NB4 (cell line): ENCODE measurements at regions not wholly inside any gene's neighbourhood (a gene's known extent, or its start where the extent isn't known, plus 50 kb on each side); places are given as distances from the start of the nearest gene placed in this dataset.
"Not testable (repeated sequence)": the region's sequence is repeated elsewhere in the genome, so short reads cannot be mapped to it uniquely, and the experiment has no call there.

Experiments used
- DNase-seq: peaks from one replicate; pipeline ENCODE4 v3.0.0; 2010; ENCODE audit warnings: low read depth
- H3K4me3 ChIP-seq: one replicate; pipeline ENCODE4 v1.5.1; 2011; ENCODE audit warnings: mild to moderate bottlenecking, low read depth, low read length, moderate library complexity
- MYC ChIP-seq: IDR thresholded peaks from 2 replicates; pipeline ENCODE4 v1.6.1; 2011; ENCODE audit warnings: low read depth, low read length
- POLR2A ChIP-seq: IDR thresholded peaks from 2 replicates; pipeline ENCODE4 v1.6.1; 2011; ENCODE audit warnings: mild to moderate bottlenecking; ENCODE audit not compliant: insufficient read length; ENCODE audit errors: extremely low read depth
- TF ChIP-seq, protein P1 (sequence below): IDR thresholded peaks from one replicate; pipeline ENCODE4 v1.5.1; 2012; ENCODE audit warnings: low read depth, low read length
- TF ChIP-seq, protein P2 (sequence below): IDR thresholded peaks from 2 replicates; pipeline ENCODE4 v1.6.1; 2011; ENCODE audit warnings: low read depth, low read length

DNA sequence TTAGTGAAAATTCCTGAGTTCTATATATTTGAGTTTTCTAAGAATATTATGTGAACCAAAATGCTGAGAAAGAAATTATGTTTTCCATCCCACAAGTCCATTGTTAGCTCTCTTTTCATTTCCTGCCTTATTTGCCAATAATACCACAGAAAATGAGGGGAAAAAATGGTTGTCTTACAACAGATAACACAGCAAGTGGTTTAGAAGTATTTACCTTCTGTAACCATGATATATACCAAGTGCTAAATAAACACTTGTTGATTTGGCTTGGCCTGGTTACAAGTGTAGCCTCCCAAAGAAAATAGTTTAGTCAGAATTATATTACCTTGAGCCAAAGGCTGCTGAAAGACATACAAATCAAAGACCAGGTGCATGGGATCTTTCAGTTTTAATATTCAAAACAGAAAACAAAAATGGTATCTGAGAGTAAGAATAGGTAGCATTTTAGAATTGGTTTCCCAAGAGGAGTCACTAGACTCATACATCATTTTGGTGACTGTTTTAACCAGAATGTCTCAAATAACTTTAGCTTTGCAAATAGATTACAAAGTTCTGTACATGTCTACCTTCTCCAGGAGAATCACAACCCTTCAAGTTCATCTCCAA lies 439.8 kb upstream of the DYNLRB2 start:
- TF ChIP-seq MYC (no peak), POLR2A (no peak)
- TF ChIP-seq, protein P1, sequence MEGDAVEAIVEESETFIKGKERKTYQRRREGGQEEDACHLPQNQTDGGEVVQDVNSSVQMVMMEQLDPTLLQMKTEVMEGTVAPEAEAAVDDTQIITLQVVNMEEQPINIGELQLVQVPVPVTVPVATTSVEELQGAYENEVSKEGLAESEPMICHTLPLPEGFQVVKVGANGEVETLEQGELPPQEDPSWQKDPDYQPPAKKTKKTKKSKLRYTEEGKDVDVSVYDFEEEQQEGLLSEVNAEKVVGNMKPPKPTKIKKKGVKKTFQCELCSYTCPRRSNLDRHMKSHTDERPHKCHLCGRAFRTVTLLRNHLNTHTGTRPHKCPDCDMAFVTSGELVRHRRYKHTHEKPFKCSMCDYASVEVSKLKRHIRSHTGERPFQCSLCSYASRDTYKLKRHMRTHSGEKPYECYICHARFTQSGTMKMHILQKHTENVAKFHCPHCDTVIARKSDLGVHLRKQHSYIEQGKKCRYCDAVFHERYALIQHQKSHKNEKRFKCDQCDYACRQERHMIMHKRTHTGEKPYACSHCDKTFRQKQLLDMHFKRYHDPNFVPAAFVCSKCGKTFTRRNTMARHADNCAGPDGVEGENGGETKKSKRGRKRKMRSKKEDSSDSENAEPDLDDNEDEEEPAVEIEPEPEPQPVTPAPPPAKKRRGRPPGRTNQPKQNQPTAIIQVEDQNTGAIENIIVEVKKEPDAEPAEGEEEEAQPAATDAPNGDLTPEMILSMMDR = no peak
- TF ChIP-seq, protein P2, sequence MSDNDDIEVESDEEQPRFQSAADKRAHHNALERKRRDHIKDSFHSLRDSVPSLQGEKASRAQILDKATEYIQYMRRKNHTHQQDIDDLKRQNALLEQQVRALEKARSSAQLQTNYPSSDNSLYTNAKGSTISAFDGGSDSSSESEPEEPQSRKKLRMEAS = no peak
- DNase-seq = no peak
- no peak overlapping the region for H3K4me3 ChIP-seq

DNA sequence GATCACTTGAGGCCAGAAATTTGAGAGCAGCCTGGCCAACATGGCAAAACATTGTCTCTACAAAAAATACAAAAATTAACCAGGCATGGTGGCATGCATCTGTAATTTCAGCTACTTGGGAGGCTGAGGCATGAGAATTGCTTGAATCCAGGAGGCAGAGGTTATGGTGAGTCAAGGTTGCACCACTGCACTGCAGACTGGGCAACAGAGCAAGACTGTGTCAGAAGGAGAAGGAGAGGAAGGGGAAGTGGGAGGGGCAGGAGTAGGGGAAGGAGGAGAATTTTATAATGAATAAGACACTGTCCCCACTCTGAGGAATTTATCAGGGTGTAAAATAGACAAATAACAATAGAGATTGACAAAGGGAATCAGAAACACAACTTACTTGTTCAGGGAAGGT lies 440.6 kb upstream of the DYNLRB2 start:
- H3K4me3 ChIP-seq = no peak overlapping the region
- no peak for DNase-seq
- TF ChIP-seq, protein P2 = no peak
- TF ChIP-seq MYC (no peak), POLR2A (no peak)
- TF ChIP-seq, protein P1 = no peak

DNA sequence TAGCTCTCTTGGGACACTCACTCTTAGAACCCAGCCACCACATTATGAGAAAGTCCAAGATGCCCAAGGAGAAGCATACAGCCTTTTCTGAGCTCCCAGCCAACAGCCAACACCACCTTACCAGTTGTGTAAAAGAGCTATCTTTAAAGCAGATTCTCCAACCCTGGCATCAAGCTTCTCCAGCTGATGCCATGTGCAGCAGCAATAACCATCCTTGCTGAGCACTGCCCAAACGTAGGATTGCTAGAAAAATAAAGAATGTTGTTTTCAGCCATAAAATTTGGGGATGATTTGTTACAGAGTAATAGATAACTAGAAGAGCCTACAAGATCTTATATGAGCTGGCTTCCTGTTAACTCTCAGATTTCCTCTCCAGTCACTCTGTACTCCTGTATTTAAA lies 443.7 kb upstream of the DYNLRB2 start:
- DNase-seq = no peak
- TF ChIP-seq MYC (no peak), POLR2A (no peak)
- TF ChIP-seq, protein P2 = no peak
- TF ChIP-seq, protein P1 = no peak
- no peak overlapping the region for H3K4me3 ChIP-seq

DNA sequence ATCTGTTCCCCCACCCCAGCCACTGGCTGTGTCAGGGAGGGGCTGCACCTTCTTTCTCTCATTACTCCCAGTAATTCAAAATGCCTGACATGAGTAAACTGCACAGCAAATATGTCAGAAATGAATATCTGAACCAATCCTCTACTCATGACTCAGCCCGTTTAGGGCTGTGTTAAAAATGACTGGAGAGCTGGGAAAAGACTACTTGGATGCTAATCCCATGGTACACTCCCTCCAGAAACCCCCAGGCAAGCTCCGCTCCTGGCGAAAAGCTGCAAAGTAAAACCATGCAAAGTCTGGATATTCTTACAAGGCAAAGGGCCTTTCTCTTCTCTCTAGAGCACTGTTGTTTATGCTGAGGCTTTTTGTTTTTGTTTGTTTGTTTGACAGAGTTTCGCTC lies 448.1 kb upstream of the DYNLRB2 start:
- TF ChIP-seq POLR2A (no peak), MYC (no peak)
- TF ChIP-seq, protein P1 = no peak
- TF ChIP-seq, protein P2 = no peak
- no peak overlapping the region for H3K4me3 ChIP-seq
- DNase-seq = no peak

DNA sequence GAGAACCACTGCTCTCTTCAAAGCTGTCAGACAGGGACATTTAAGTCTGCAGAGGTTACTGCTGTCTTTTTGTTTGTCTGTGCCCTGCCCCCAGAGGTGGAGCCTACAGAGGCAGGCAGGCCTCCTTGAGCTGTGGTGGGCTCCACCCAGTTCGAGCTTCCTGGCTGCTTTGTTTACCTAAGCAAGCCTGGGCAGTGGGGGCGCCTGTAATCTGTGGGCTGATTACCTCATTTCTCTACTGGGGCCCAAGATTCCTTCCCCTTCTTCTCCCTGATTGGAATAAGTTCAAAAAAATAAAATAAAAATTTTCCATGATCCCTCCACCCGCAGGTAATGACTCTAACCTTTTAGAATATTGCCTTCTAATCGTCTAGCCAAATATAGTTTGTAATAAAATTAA lies 449.3 kb upstream of the DYNLRB2 start:
- not testable (repeated sequence) for DNase-seq, H3K4me3 ChIP-seq

DNA sequence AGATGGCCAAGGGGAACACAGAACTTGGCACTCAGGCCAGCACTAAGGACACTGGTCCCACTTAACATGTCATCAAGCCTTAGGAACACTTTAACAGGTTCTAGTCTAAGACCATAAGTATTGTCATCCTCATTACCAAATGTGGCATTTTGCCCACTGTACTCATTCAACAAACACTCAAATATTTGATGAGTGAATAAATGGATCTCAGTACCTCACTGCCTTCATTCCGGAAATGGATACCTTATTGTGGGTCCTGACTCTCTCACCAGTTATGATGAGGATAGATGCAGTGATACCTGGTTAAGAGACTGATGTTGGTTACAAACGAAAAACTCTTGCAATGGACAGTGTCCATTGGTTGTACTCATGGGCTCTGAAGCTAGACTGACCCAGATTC lies 455.2 kb upstream of the DYNLRB2 start:
- DNase-seq = no peak
- H3K4me3 ChIP-seq = no peak overlapping the region
- TF ChIP-seq, protein P1 = no peak
- no peak for TF ChIP-seq POLR2A
- TF ChIP-seq MYC = no peak
- TF ChIP-seq, protein P2 = no peak
